ENCODE measurements at regions not wholly inside any gene's neighbourhood (a gene's known extent, or its start where the extent isn't known, plus 50 kb on each side); places are given as distances from the start of the nearest gene placed in this dataset.
"Not testable (repeated sequence)": the region's sequence is repeated elsewhere in the genome, so short reads cannot be mapped to it uniquely, and the experiment has no call there.

GRCh38 chr3:20537234-20537633, 351.2 kb upstream of the SGO1 start:
- no peak for DNase-seq

- DNase-seq: no peak
Observed at GRCh38 chr3:20529911-20530310, 343.9 kb upstream of the SGO1 start.

- DNase-seq: no peak
Observed at GRCh38 chr3:20528180-20528770, 342.3 kb upstream of the SGO1 start.

GRCh38 chr3:20527368-20527767, 341.4 kb upstream of the SGO1 start:
- no peak for DNase-seq

GRCh38 chr3:20524328-20524727, 338.3 kb upstream of the SGO1 start:
- no peak for DNase-seq

GRCh38 chr3:20523293-20523692, 337.3 kb upstream of the SGO1 start:
- no peak for DNase-seq

- DNase-seq: not testable (repeated sequence)
Observed at GRCh38 chr3:20517316-20517715, 331.3 kb upstream of the SGO1 start.

GRCh38 chr3:20516311-20516710, 330.3 kb upstream of the SGO1 start:
- no peak for DNase-seq

- no peak for DNase-seq
Observed at GRCh38 chr3:20515834-20516233, 329.8 kb upstream of the SGO1 start.

- DNase-seq: peak; percentile 28
Observed at GRCh38 chr3:20511863-20512505, 326.0 kb upstream of the SGO1 start.

GRCh38 chr3:20510396-20510795, 324.4 kb upstream of the SGO1 start:
- DNase-seq: no peak

- no peak for DNase-seq
Observed at GRCh38 chr3:20503394-20504082, 317.5 kb upstream of the SGO1 start.

GRCh38 chr3:20490996-20491395, 305.0 kb upstream of the SGO1 start:
- no peak for DNase-seq

- no peak for DNase-seq
Observed at GRCh38 chr3:20488151-20488550, 302.1 kb upstream of the SGO1 start.

- DNase-seq: no peak
Observed at GRCh38 chr3:20484126-20484525, 298.1 kb upstream of the SGO1 start.

- no peak for DNase-seq
Observed at GRCh38 chr3:20482350-20482749, 296.3 kb upstream of the SGO1 start.

GRCh38 chr3:20480786-20481365, 294.9 kb upstream of the SGO1 start:
- no peak for DNase-seq

- no peak for DNase-seq
Observed at GRCh38 chr3:20478436-20478835, 292.4 kb upstream of the SGO1 start.

- DNase-seq: not testable (repeated sequence)
Observed at GRCh38 chr3:20464237-20464636, 278.2 kb upstream of the SGO1 start.

GRCh38 chr3:20462723-20463122, 276.7 kb upstream of the SGO1 start:
- DNase-seq: no peak

GRCh38 chr3:20462226-20462625, 276.2 kb upstream of the SGO1 start:
- DNase-seq: no peak

- DNase-seq: no peak
Observed at GRCh38 chr3:20458994-20459716, 273.1 kb upstream of the SGO1 start.

- DNase-seq: no peak
Observed at GRCh38 chr3:20456511-20456910, 270.5 kb upstream of the SGO1 start.
